NCI-H2029 treated with DMSO at 0.1 percent for 48 hours (cell line): ENCODE measurements at regions not wholly inside any gene's neighbourhood (a gene's known extent, or its start where the extent isn't known, plus 50 kb on each side); places are given as distances from the start of the nearest gene placed in this dataset.
"Not testable (repeated sequence)": the region's sequence is repeated elsewhere in the genome, so short reads cannot be mapped to it uniquely, and the experiment has no call there.

Experiments
- DNase-seq: peaks from one replicate; lab custom pipeline; 2025; lab: John Stamatoyannopoulos, UW

DNA sequence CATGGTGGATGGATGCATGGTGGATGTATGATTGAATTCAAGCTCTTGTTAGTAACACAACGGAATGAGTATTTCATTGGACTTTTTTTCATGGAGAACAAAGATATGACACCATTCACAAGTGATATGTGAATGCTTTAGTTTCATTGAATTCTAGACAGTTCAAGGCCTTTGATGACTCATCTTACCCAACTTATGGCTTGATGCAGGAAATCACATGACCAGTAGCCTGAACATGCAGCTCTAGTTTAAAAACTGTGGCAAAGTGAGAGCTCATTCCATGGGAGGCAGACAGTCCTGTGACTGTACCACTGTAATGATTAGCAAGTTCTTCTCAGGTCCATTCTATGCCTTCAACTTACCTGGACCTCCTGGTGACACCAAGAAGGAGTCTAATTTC, 1239.3 kb downstream of the TYW1 start:
- no peak for DNase-seq

- no peak for DNase-seq
Observed at GRCh38 chr7:68238204-68238805, 1241.7 kb downstream of the TYW1 start.

DNA sequence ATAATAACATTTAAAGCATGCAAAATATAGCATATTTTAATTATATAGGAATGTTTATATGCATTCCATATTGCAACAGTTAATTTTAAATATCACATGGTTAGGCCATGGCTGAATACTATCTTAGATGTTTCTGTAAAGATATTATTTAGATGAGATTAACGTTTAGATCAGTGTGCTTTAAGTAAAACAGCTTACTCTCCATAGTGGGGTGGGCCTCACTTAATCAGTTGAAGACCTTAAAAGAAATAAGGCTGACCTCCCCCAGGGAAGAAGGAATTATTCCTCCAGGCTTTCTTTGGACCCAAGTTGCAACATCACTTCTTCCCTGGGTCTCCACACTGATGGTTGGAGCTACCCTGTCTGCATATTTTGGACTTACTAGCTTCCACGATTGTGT, 1246.5 kb downstream of the TYW1 start:
- DNase-seq: no peak

DNA sequence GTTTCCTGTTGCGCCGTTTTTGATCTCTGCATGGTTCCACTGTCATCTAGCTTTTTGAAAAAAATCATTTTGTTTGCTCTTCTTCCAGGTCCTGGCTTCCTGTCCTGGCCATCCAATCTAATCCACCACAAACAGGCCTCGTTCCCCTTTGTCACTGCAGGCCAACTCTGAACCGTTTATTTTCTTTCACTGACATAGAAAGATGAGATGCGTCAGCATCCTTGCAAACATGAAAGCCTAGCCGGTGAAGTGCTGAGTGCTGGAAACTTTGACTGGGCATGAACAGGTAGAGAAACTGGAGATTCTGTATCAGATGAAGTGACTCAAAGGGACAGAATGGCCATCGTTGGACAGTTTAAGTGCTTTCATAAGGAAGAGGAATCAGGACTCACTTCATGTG, 1247.8 kb downstream of the TYW1 start:
- DNase-seq: no peak

GRCh38 chr7:68245688-68246087, 1249.1 kb downstream of the TYW1 start:
- DNase-seq: no peak

GRCh38 chr7:68246189-68246633, 1249.6 kb downstream of the TYW1 start:
- peak; percentile 85 for DNase-seq

GRCh38 chr7:68247126-68247525, 1250.5 kb downstream of the TYW1 start:
- DNase-seq: no peak

- DNase-seq: no peak
Observed at GRCh38 chr7:68247571-68247970, 1250.9 kb downstream of the TYW1 start.

GRCh38 chr7:68248973-68249372, 1252.3 kb downstream of the TYW1 start:
- DNase-seq: no peak

DNA sequence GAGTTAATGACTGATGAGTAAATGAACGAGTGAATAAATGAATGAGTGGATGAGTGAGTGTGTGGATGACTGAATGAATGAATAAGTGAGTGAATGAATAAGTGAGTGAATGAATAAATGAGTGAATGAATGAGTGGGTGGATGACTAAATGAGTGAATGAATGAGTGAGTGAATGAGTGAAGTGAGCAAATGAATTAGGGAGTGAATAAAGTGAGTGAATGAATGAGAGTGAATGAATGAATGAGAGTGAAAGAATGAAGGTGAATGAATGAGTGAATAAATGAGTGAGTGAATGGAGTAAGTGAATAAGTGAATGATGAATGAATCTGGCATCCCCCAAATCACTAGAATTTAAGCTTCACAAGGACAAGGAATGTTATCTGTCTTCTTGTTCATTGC, 1253.0 kb downstream of the TYW1 start:
- no peak for DNase-seq

DNA sequence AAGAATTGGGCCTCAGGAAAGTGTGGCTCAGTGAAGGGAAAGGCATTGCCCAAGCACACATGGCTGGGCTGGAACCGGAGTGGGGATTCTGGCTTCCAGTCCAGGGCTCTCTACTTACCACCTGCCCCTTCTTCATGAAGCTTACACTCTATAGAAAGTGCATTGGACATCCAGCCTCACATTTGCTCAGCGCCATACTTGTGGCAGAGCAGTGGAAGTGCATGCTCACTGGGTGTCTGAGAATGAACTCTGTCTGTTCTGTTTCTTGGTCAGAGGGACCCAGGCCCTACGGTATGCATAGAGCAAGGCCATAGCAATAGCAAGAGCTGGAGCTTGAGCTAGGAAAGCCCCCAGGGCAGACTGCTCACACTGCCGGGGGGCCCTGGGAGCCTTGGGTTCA, 1253.5 kb downstream of the TYW1 start:
- DNase-seq: no peak

DNA sequence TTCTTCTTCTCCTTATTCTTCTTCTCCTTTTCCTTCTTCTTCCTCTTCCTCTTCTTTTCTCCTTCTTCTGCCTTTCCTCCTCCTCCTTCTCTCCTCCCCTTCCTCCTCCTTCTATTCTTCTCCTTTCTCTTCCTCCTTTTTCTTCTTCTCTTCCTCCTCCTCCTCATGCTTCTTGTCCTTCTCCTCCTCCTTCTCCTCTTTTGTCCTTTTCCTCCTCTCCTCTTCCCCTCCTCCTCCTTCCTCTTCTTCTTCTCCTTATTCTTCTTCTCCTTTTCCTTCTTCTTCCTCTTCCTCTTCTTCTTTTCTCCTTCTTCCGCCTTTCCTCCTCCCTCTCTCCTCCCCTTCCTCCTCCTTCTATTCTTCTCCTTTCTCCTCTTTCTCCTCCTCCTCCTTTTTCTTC, 1258.2 kb downstream of the TYW1 start:
- not testable (repeated sequence) for DNase-seq

- no peak for DNase-seq
Observed at GRCh38 chr7:68256295-68256694, 1259.7 kb downstream of the TYW1 start.

DNA sequence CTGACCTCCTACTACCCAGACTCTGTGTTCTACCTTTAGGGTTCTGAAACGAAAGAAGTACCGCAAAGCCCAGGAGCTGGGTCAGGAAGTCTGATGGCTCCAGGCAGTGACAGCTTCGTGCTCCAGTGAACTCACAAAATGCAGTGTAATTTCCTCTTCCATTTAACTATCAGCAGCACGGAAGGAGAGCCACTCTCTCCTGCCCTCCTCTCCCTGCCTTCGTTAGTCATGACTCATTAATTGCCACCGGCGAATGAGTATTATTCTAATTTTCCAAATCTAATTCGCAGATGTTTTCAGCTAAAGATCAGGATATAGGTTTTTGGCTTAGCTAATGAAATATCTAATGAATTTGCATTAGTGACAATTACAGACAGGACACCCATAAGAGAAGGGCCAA, 1262.0 kb downstream of the TYW1 start:
- DNase-seq: no peak

- DNase-seq: no peak
Observed at GRCh38 chr7:68265258-68265657, 1268.6 kb downstream of the TYW1 start.

DNA sequence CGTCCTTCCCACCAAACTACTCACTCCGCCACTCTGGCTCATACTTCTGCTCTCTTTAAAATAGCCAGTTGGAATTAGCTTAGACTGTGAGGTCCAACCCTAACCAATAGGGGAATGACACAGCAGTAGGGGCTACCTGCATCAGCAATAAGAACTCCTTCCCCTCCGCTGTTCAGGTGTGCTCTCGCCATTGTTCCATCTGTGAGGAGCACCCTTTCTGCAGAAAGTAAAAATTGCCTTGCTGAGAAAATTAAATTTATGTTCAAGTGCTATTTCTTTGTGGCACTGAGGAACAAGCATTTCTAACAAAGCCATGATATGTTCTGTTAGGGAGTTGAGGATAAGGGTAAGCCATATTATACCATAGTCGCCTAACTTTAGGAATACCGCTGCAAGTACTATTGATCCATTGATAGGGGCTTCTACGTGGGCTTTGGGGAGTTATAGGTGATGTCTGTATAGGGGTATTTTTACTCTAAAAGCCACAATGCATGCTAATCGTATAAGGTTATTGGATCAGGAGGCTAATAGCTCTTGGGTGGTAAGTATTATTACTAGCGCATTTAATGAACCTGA, 1269.5 kb downstream of the TYW1 start:
- no peak for DNase-seq

- no peak for DNase-seq
Observed at GRCh38 chr7:68267486-68267885, 1270.9 kb downstream of the TYW1 start.

- DNase-seq: peak; percentile 50
Observed at GRCh38 chr7:68269405-68269804, 1272.8 kb downstream of the TYW1 start.

- no peak for DNase-seq
Observed at GRCh38 chr7:68272507-68272906, 1275.9 kb downstream of the TYW1 start.

- no peak for DNase-seq
Observed at GRCh38 chr7:68276725-68277124, 1280.1 kb downstream of the TYW1 start.

DNA sequence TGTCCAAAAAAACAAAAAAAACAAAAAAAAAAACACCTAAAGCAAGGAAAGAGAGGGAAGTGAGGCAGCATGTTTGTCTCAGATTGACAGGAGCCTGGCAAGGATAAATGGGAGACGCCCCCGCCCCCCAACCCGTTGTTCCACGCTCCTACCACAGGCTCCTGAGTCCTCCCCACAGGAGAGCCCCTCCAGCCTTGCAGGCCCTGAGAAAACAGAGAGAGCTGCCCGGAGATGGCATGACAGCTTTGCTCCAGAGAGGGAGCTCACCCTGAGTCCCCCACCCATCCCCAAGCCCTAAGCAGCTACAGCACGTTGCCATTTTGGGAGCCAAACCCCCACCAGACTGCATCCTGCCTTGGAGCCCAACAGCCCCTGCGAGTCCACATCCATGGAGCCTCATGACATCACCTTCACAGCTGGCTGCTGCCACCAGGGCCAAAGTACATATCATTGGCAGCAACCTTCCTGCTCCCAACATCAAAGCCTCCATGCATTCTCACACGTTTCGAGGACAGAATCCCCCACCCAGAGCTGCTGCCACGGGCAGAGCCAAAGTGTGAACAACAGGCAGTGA, 1283.3 kb downstream of the TYW1 start:
- no peak for DNase-seq

DNA sequence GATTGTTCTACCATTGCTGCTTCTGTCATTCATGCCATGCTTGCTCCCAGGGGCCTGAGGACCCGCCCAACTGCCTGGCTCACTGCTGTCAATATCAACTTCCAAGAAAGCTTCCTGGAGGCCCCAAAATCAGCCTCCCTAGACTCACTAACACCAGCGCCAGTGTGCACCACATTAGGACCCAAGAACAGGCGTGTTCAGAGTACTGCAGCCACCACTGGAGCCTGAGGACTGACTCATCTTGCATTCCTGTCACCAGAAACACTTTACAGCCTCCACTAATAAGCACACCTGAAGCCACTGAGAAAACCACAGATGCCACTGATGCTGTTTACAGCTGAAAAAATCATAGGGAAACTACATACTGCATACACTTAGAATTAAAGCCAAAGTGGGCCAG, 1284.3 kb downstream of the TYW1 start:
- no peak for DNase-seq

DNA sequence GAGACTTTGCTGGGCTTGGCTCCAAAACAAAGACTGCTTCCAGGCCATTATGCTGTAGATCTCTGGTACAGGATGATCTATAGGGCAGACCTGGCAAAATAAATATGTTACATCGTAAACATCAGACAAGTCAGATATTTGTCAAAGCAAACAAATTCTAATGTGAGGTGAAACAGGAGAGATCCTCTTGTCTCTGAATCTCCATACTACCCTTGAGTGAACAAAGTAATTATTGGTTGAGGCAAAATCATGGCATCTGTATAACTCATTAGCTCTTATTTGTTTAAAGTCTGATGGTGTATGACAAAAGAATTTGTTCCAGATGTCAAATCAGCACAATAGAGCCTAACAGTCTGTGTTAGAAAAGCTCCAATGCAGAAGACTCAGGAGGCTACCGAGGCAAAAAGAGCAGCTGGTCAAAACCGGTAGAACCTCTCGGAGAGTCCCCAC, 1291.5 kb downstream of the TYW1 start:
- DNase-seq: peak; percentile 36

DNA sequence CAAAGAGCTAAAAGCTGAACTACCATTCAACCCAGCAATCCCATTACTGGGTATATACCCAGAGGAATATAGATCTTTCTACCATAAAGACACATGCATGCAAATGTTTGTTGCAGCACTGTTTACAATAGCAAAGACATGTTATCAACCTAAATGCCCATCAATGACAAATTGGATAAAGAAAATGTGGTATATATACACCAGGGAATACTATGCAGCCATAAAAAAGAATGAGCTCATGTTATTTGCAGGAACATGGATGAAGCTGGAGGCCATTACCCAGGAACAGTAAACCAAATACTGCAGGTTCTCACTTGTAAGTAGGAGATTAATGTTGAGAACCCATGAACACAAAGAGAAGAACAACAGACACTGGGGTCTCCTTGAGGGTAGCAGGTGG, 1295.1 kb downstream of the TYW1 start:
- no peak for DNase-seq
